Lung (tissue), 11 donors: ENCODE measurements at regions not wholly inside any gene's neighbourhood (a gene's known extent, or its start where the extent isn't known, plus 50 kb on each side); places are given as distances from the start of the nearest gene placed in this dataset.

Experiments used
- ATAC-seq: fragments of 200-7000 bp; cut with Tn5 transposase; one replicate; pipeline ENCODE4 v1.9.1; 2020; ENCODE audit warnings: moderate number of reproducible peaks; ENCODE audit not compliant: insufficient read depth, low FRiP score
- DNase-seq, 3 donors: peaks; one replicate each; pipeline ENCODE4 v3.0.0-alpha.2; 2013 to 2017
- H3K27ac ChIP-seq, 2 donors: one replicate each; pipeline ENCODE4 v1.5.1; 2013; ENCODE audit warnings: mild to moderate bottlenecking in 2 of 2, moderate library complexity in 2 of 2, control low read depth in 1 of 2, inconsistent platforms in 1 of 2, low read depth in 1 of 2, low read length in 1 of 2
- H3K27me3 ChIP-seq, 3 donors: one replicate each; pipeline ENCODE4 v1.5.1; 2013; ENCODE audit warnings: low read length in 2 of 3; ENCODE audit not compliant: control insufficient read depth in 3 of 3, insufficient read depth in 3 of 3
- H3K36me3 ChIP-seq, 4 donors: one replicate each; pipeline ENCODE4 v1.5.1; 2013; ENCODE audit warnings: low read length in 4 of 4, mild to moderate bottlenecking in 1 of 4, moderate library complexity in 1 of 4; ENCODE audit not compliant: control insufficient read depth in 4 of 4, insufficient read depth in 4 of 4
- H3K4me1 ChIP-seq, 5 donors: one replicate each; pipeline ENCODE4 v1.5.1; 2013; ENCODE audit warnings: low read length in 5 of 5, mild to moderate bottlenecking in 2 of 5, moderate library complexity in 1 of 5; ENCODE audit not compliant: control insufficient read depth in 5 of 5, insufficient read depth in 5 of 5
- H3K4me3 ChIP-seq: one replicate; pipeline ENCODE4 v1.5.1; 2013; ENCODE audit warnings: mild to moderate bottlenecking, control low read depth, moderate library complexity
- H3K9ac ChIP-seq, 2 donors: one replicate each; pipeline ENCODE4 v1.5.1; 2013; ENCODE audit warnings: low read length in 2 of 2, control low read depth in 1 of 2; ENCODE audit not compliant: insufficient read depth in 1 of 2
- H3K9me3 ChIP-seq, 4 donors: one replicate each; pipeline ENCODE4 v1.5.1; 2013; ENCODE audit warnings: low read length in 3 of 4, mild to moderate bottlenecking in 1 of 4, moderate library complexity in 1 of 4; ENCODE audit not compliant: control insufficient read depth in 4 of 4, insufficient read depth in 3 of 4
- CTCF ChIP-seq: IDR thresholded peaks from 2 replicates; pipeline ENCODE4 v1.5.1; 2012; ENCODE audit warnings: mild to moderate bottlenecking; ENCODE audit errors: control extremely low read depth, extremely low read depth
- WGBS, 2 donors: extraction: QIAGEN DNeasy Blood & Tissue Kit; methylation state at CpG; one replicate each; pipeline ENCODE4 v1.1.7; 2013; 5-methylcytosine and 5-hydroxymethylcytosine counted together
- donor health status: control.
- donor health status: control.
- donor health status: Bipolar disorder and iron deficiency.
- donor health status: healthy.
- donor health status: DM: yes; HTN: yes; CAD: no.

- ATAC-seq (no peak), DNase-seq (no peak)
- H3K9me3 ChIP-seq = peaks cover 0 to 2% (median 0%) of the 10 kb centered on the region in 4 donors
- TF ChIP-seq CTCF = no peak
- no peak overlapping the region for H3K9ac ChIP-seq
- WGBS, 2 donors = 89 to 92% methylated on average over 8 of the region's 8 CpGs
- no peak overlapping the region for H3K4me3 ChIP-seq
- no peaks in the 10 kb centered on the region for H3K27me3 ChIP-seq
- peaks cover 0 to 2% (median 0%) of the 10 kb centered on the region in 5 donors for H3K4me1 ChIP-seq
- H3K36me3 ChIP-seq = no peaks in the 10 kb centered on the region
- H3K27ac ChIP-seq = peak overlapping the region in 1 of 2 donors; percentile 64
Observed at GRCh38 chr12:31875609-31875964, 83.6 kb upstream of the RESF1 start.

- DNase-seq (peak in 2 of 3 donors; percentile 11 to 52), ATAC-seq (peak; percentile 41)
- Histone ChIP-seq H3K9ac (no peak overlapping the region), H3K4me1 (peaks cover 0 to 2% (median 0%) of the 10 kb centered on the region in 5 donors), H3K36me3 (no peaks in the 10 kb centered on the region), H3K27me3 (no peaks in the 10 kb centered on the region), H3K27ac (peak overlapping the region; percentile 56 to 58), H3K9me3 (peaks cover 0 to 2% (median 0%) of the 10 kb centered on the region in 4 donors), H3K4me3 (no peak overlapping the region)
- WGBS, 2 donors = 30 to 36% methylated on average over 6 of the region's 6 CpGs
- TF ChIP-seq CTCF = no peak
Observed at GRCh38 chr12:31874961-31875608, 84.1 kb upstream of the RESF1 start.

GRCh38 chr12:31872831-31873604 is 86.2 kb upstream of the RESF1 start:
- Histone ChIP-seq H3K27ac (no peak overlapping the region), H3K4me1 (peaks cover 0 to 2% (median 0%) of the 10 kb centered on the region in 5 donors), H3K36me3 (no peaks in the 10 kb centered on the region), H3K9me3 (peaks cover 0 to 2% (median 0%) of the 10 kb centered on the region in 4 donors), H3K4me3 (no peak overlapping the region), H3K27me3 (no peaks in the 10 kb centered on the region), H3K9ac (no peak overlapping the region)
- DNase-seq (no peak), ATAC-seq (no peak)
- no peak for TF ChIP-seq CTCF
- WGBS, 2 donors = 86 to 90% methylated on average over 19 of the region's 19 CpGs
